Stimulated activated CD4-positive, alpha-beta T cell treated with anti-CD3 and anti-CD28 coated beads, Interleukin-12 subunit alpha, Interleukin-12 subunit beta, amount 100 ng/mL, for 24 hours (primary cell): ENCODE measurements at regions not wholly inside any gene's neighbourhood (a gene's known extent, or its start where the extent isn't known, plus 50 kb on each side); places are given as distances from the start of the nearest gene placed in this dataset.
"Not testable (repeated sequence)": the region's sequence is repeated elsewhere in the genome, so short reads cannot be mapped to it uniquely, and the experiment has no call there.

Experiments
- DNase-seq, 2 experiments: peaks; one replicate each; pipeline ENCODE4 v3.0.0-alpha.2; 2020; ENCODE audit warnings: low read depth in 2 of 2

- DNase-seq: no peak
These were observed 309.2 kb downstream of the SETD4 start for GRCh38 chr21:35751171-35751570.

DNA sequence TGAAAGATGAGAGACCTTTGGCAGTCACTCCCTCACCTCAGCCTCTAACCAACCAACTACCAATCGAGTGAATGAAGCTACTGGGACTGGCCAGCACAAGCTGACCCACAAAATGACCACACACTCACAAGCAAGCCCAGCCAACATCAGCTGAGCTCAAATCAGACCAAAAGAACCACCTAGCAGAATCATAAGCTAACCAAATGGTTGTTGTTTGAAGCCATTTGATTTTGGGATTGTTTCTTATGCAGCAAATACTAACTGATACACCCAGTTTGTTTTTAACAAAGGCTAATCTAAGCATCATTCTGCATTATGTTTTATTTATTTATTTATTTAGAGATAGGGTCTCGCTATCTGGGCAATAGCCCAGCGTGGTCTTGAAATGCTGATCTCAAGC is 310.4 kb downstream of the SETD4 start:
- DNase-seq: no peak

DNA sequence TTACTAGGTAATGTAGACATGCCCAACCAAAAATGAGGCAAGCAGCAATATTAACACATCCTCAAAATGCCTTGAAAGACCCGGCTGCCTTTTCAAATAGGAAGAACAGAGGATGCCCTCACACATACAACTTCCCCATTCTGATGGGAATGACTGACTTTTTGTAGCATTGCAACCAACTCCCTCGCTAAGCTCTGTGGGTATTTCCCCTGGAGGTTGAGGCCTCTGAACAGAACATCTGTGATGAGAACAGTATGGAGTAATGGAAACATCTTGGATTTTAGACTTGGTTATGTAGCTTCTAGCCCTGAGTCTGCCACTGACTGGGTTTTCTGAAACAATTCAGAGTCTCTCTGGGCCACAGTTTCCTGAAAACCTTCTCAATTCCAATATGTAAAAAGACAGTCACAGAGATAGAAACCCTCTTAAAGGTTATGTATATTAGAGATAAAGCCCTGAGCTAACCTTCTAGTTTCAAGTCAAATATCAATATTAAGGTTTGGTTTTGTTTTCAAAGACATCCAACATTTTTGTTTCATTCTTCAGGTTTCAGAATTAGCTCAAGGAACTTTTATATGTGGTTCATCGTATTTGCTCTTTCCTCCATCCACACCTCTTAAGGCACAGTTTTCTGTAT is 311.5 kb downstream of the SETD4 start:
- no peak for DNase-seq

- no peak for DNase-seq
These were observed 316.8 kb downstream of the SETD4 start for GRCh38 chr21:35743571-35743970.

DNA sequence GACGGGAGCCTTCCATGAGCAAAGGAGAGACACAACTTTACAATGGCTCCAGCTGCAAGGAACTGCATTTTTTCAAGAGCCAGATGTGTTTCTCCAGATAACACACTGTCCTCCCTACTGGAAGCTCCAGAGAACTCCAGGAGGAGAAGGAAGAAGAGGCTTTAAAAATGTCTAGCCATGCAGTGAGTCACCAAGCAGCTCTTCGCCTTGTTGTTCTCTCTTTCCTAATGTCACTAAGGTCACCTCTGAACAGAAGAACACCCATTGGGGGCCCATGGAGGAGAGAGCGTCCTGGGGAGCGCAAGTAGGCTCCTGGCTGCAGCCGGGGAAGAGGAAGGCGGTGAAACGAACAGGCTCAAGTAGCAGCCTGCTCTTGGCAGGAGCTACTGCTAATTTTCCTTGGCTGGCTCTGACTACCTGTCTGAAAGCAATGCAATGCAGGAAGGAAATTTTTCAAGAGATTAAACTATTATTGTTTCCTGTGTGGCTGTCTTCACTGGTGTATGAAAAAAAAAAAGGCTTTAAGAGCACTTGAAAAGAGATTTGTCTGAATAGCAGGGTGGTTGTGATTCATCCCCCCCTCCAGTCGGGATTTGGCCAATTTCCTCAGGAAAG is 321.9 kb downstream of the SETD4 start:
- no peak for DNase-seq

GRCh38 chr21:35737899-35738346 is 322.4 kb downstream of the SETD4 start:
- DNase-seq: no peak

GRCh38 chr21:35737449-35737848 is 322.9 kb downstream of the SETD4 start:
- no peak for DNase-seq

DNA sequence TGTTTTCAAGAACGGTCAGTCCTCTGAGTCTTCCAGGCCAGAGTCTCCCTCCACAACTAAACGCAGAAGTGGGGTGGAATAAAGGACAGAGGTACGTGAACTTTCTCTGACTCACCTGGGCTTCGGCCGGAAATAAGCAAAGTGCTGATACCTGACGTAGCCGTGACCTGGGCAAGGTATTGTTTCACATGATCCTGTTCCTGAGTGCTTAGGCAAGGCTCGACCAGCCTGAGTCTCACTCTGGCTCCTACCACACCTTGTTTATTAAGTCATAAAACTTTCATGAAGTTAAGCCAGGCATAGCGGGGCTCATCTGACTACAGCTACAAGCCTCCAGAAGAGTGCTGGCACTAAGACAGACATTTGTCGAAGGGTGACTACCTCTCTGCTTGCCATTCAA is 327.5 kb downstream of the SETD4 start:
- no peak for DNase-seq

DNA sequence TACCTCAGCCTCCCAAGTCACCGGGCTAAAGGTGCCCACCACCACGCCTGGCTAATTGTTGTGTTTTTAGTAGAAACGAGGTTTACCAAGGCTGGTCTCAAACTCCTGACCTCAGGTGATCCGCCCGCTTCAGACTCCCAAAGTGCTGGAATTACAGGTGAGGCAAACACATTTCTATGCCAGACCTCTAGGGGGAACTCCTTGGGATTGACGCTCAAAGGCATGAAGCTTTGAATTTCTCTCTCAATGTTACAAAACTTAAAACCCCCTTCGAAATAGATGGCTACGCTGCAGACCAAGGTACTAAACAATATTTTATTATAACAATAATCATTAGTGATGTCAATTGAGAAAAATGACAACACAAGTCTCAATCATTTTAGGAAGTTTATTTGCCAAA is 330.0 kb downstream of the SETD4 start:
- no peak for DNase-seq

- DNase-seq: no peak
These were observed 332.5 kb downstream of the SETD4 start for GRCh38 chr21:35727830-35728229.

GRCh38 chr21:35724156-35724555 is 336.2 kb downstream of the SETD4 start:
- no peak for DNase-seq

DNA sequence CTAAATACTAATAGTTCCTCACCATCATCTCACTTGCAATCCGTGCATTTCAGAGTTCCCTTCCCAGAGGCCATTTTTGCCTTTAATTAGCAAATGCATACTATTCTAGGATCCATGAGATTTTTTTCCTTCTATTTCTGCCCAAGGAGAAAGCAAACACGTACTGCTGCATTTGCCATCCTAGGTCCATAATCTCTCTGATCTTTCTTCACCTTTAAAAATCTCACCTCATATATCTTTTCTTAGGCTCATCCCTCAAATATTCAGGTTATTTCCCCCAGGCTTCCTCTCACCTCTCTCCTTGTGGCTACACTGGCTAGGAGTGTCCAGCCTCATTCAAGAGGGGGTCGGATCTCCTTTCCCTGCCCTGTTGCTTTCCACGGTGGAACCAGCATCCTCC is 338.6 kb downstream of the SETD4 start:
- no peak for DNase-seq

DNA sequence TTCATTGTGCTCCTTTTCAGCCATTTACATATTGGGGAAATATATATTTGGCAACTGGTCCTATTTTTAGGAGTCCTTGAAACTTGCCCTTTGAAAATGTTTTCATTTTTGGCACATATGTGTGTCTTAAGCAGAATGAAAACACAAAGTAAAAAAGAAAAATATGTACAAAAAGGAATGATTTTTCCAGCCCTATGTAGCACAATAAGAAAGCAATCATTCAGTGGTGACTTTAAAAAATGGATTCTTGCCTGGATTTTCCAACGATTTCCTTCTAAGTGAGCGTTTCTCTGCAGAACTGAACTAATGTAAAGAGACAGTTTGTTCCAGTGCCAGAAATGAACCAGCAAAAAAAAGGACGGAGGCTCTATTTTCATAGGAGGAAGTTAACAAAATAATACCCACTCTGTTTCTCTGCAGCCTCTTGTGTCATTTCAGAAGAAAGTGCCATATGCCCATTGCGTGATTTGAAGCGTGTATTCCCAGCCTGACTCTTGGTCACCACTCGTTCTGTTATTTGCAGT is 340.1 kb downstream of the SETD4 start:
- no peak for DNase-seq

DNA sequence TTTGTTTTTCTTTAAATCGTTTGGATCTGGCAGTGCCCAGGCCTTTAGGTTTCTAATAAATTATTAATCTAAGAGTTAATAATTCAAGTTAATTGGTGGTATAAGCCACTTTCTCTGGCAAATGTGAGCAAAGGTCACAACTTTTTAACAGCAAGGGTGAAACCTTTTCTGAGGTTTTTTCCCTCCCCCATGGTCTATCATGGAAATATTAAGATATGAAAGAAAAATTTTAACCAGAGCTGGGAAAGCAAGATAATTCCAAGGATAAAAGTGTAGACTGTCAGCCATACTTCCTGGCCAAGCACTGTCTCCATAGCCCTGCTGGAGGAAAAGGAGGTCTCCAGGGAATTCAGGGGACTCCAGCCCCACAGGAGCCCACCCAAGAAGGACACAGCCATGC is 341.2 kb downstream of the SETD4 start:
- no peak for DNase-seq

GRCh38 chr21:35716876-35717565 is 343.3 kb downstream of the SETD4 start:
- DNase-seq: no peak

DNA sequence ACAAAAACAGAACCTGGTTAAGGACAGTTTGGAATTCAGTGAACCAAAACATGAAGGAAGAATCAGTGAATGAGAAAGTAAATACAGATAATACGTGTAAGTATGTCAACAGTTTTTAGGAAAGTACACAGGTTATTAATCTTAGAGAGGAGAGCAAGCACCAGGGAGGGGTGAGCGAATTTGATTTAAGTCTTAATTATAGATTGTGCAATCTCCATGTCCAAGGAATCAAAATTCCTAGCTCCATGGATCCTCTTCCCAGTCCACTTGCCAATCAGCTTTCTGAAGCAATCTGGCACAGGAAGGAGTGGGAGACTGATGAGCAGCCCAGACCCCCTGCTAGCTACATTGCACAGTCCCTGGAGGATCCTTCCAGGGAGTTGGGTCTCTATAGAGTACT is 346.4 kb downstream of the SETD4 start:
- DNase-seq: no peak

DNA sequence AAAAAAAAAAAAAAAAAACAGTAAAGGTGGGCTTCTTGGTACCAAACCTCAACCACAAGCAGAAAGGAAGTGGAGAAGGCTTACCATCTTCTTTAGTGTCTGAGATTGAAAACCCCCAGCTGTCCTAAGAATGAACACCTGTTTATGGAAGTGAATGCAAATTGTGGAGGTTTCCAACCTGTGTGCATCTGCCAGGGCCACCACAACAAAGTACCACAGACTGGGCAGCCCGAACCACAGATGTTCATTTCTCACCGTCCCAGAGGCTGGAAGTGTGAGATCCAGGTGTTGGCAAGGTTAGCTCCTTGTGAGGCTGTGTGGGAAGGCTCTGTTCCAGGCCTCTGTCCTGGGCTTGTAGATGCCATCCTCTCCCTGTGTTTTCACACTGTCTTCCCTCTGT is 348.7 kb downstream of the SETD4 start:
- DNase-seq: no peak

DNA sequence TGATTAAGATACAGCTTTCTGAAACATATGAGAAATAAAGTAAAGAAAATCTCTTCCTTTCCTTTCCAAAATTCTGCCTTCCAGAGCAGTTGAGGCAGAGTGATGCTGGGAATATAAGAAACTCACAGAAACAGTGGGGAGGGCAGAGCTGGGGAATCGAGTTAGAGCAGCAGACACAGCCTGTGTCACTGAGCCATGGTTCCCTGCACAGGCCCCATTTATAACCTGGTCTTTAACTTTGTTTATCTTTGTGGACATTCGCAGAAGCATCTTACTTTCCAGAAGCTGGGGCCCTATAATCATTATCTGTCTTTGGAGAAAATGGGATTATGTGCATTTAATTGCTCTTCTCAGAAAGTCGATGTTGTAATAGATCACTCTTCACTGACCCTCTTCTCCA is 349.1 kb downstream of the SETD4 start:
- no peak for DNase-seq

DNA sequence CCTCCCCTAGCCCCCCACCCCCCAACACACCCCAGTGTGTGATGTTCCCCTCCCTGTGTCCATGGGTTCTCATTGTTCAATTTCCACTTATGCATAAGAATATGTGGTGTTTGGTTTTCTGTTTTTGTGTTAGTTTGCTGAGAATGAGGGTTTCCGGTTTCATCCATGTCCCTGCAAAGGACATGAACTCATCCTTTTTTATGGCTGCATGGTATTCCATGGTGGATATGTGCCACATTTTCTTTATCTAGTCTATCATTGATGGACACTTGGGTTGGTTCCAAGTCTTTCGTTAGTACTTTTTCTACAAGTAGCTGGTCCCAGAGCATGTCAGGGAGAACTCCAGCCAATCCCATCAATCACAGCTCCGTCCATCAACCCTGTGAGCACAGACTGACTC is 350.3 kb downstream of the SETD4 start:
- DNase-seq: not testable (repeated sequence)

DNA sequence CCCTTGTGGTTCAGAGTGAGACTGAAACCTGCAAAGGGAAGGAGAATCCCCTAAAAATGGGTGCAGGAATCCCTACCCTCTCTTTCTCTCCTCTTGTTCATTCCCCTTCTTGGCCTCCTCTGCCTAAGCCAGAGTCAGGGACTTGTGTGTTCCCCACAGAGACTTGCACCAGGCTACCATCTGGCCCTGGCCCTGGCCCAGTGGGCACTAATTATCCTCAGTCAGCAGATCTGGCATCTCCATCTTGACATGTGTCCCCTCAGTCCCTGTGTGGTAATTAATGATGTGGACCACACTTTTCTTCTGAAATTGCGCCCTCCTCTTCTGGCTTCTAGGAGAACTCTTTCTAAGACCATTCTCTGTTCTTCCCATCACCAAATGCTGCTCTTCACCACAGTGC is 354.4 kb downstream of the SETD4 start:
- no peak for DNase-seq

DNA sequence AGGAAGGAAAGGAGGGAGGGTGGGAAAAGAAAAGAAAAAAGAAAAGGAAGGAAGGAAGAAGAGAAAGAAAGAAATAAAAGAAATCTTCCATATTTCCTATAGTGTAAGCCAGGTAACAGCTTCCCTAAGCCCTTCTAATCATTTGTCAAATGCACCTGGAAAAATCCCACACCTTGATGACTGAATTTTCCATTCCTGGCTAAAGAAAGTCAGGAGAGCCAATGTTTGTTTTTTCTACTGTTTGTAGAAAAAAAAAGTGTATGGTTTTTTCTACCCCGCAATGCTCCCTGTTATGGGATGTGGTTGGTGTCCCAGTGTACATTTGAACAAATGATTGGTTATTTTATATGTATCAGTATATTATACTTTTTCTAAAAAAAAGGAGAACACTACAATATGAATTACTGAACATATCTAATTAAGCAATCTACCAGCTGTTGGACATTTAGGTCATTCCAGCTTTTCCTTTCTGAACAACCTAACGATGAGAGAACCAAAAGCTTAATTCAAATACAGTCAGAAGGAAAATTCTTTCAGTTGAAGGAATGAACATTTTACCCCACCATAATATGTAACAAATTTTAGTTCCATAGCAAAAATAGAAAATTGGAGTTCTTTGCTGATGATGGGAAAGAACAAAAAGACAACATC is 355.0 kb downstream of the SETD4 start:
- no peak for DNase-seq

GRCh38 chr21:35703704-35704103 is 356.6 kb downstream of the SETD4 start:
- no peak for DNase-seq

DNA sequence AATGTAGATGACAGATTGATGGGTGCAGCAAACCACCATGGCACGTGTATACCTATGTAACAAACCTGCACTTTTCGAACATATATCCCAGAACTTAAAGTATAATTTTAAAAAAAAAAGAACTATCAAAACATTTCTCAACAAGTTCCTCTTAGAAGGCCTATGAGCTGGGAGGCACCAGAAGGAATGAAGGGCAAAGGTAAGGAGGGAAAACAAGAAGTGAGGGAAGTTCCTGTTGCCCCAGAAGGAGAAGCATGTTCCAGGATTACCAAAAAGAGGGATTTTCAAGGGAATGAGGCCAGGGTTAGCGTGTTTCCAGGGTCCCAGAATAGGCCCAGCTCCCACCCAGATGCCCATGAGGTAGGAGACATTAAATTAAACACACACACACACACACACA is 361.0 kb downstream of the SETD4 start:
- DNase-seq: no peak
